Amniotic epithelial cell (primary cell): ENCODE measurements at regions not wholly inside any gene's neighbourhood (a gene's known extent, or its start where the extent isn't known, plus 50 kb on each side); places are given as distances from the start of the nearest gene placed in this dataset.
A peak's percentile ranks its signal among the peaks of the same experiment; 100 is the strongest.

Experiments
- DNase-seq: peaks from one replicate; pipeline ENCODE4 v3.0.0-alpha.2; 2010; ENCODE audit warnings: low read depth

- no peak for DNase-seq
Observed at GRCh38 chr16:6663668-6664067, 669.0 kb upstream of the RBFOX1 start.

- no peak for DNase-seq
Observed at GRCh38 chr16:6656760-6657159, 675.9 kb upstream of the RBFOX1 start.

- DNase-seq: no peak
Observed at GRCh38 chr16:6646891-6647290, 685.8 kb upstream of the RBFOX1 start.

- DNase-seq: no peak
Observed at GRCh38 chr16:6645768-6646568, 686.7 kb upstream of the RBFOX1 start.

GRCh38 chr16:6644916-6645315, 687.7 kb upstream of the RBFOX1 start:
- no peak for DNase-seq

GRCh38 chr16:6643080-6643686, 689.5 kb upstream of the RBFOX1 start:
- peak; percentile 34 for DNase-seq

- no peak for DNase-seq
Observed at GRCh38 chr16:6642271-6642670, 690.4 kb upstream of the RBFOX1 start.

GRCh38 chr16:6641091-6641490, 691.6 kb upstream of the RBFOX1 start:
- DNase-seq: no peak

- DNase-seq: no peak
Observed at GRCh38 chr16:6636457-6636856, 696.2 kb upstream of the RBFOX1 start.

- no peak for DNase-seq
Observed at GRCh38 chr16:6634151-6634550, 698.5 kb upstream of the RBFOX1 start.

- no peak for DNase-seq
Observed at GRCh38 chr16:6633456-6633855, 699.2 kb upstream of the RBFOX1 start.

- no peak for DNase-seq
Observed at GRCh38 chr16:6629110-6629509, 703.5 kb upstream of the RBFOX1 start.

GRCh38 chr16:6625606-6626005, 707.0 kb upstream of the RBFOX1 start:
- DNase-seq: no peak

- DNase-seq: no peak
Observed at GRCh38 chr16:6618874-6619273, 713.8 kb upstream of the RBFOX1 start.

GRCh38 chr16:6616746-6617145, 715.9 kb upstream of the RBFOX1 start:
- DNase-seq: no peak

- DNase-seq: no peak
Observed at GRCh38 chr16:6615636-6616035, 717.0 kb upstream of the RBFOX1 start.

GRCh38 chr16:6611535-6611934, 721.1 kb upstream of the RBFOX1 start:
- no peak for DNase-seq

- no peak for DNase-seq
Observed at GRCh38 chr16:6605490-6605889, 727.2 kb upstream of the RBFOX1 start.

- no peak for DNase-seq
Observed at GRCh38 chr16:6603780-6604325, 728.8 kb upstream of the RBFOX1 start.

GRCh38 chr16:6602405-6602804, 730.2 kb upstream of the RBFOX1 start:
- no peak for DNase-seq

- no peak for DNase-seq
Observed at GRCh38 chr16:6600167-6600566, 732.5 kb upstream of the RBFOX1 start.

GRCh38 chr16:6593799-6594198, 738.8 kb upstream of the RBFOX1 start:
- no peak for DNase-seq

GRCh38 chr16:6576606-6577005, 756.0 kb upstream of the RBFOX1 start:
- no peak for DNase-seq

- no peak for DNase-seq
Observed at GRCh38 chr16:6576113-6576512, 756.5 kb upstream of the RBFOX1 start.
